GM04503 (cell line): ENCODE measurements at regions not wholly inside any gene's neighbourhood (a gene's known extent, or its start where the extent isn't known, plus 50 kb on each side); places are given as distances from the start of the nearest gene placed in this dataset.
"Not testable (repeated sequence)": the region's sequence is repeated elsewhere in the genome, so short reads cannot be mapped to it uniquely, and the experiment has no call there.

ENCODE experiments used
- DNase-seq: peaks from one replicate; pipeline ENCODE4 v3.0.0-alpha.2; 2012; ENCODE audit warnings: low read depth

- DNase-seq = no peak
Observed at GRCh38 chr6:126204598-126204997, 135.3 kb upstream of the CENPW start.

- DNase-seq = no peak
Observed at GRCh38 chr6:126206504-126207246, 133.2 kb upstream of the CENPW start.

- DNase-seq = no peak
Observed at GRCh38 chr6:126210398-126211075, 129.4 kb upstream of the CENPW start.

DNA sequence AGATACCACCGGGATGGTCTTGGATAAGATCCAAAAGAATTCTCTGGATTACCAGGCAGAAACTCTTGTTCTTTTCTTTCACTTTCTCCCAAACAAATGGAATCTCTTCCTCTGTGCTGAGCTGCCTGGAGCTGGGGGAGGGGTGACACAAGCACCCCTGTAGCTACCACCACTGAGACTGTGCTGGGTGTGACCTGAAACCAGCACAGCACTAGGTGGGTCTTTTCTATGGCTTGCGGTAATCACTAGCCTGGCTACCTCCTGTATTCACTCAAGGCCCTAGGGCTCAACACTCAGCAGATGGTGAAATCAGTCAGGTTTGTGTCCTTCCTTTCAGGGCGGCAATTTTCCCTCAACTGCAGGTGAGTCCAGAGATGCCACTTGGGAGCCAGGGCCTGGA, 122.4 kb upstream of the CENPW start:
- DNase-seq = no peak

- not testable (repeated sequence) for DNase-seq
Observed at GRCh38 chr6:126220901-126221300, 119.0 kb upstream of the CENPW start.

- no peak for DNase-seq
Observed at GRCh38 chr6:126227833-126228702, 111.8 kb upstream of the CENPW start.

DNA sequence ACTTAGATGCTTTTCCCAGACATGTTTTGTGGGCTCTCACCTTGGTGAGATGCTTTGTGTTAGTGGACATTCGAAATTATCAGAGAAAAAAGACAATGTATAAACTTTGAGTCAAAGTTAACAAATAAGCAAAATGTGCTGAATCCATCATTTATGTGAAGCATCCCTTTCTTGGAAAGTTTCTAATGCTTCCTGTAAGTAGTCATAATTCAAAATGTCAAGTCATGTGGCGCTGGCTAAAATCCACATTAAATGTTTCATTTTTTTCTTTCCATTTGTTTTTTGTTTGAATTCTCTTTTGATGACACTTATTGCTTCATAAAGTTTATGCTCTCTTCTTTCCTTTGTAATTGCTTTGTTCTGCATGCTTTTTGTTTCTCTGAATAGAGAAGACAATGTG, 107.2 kb upstream of the CENPW start:
- no peak for DNase-seq

GRCh38 chr6:126233192-126233591, 106.7 kb upstream of the CENPW start:
- DNase-seq = no peak

DNA sequence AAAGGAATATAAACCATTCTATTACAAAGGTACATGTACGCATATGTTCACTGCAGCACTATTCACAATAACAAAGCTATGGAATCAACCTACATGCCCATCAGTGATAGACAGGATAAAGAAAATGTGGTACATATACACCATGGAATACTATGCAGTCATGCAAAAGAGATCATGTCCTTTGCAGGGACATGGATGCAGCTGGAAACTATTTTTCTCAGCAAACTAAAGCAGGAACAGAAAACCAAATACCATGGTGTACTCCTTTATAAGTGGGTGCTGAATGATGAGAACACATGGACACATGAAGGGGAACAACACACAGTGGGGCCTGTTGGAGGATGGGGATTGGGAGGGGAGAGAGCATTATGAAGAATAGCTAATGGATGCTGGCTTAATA, 104.6 kb upstream of the CENPW start:
- no peak for DNase-seq

DNA sequence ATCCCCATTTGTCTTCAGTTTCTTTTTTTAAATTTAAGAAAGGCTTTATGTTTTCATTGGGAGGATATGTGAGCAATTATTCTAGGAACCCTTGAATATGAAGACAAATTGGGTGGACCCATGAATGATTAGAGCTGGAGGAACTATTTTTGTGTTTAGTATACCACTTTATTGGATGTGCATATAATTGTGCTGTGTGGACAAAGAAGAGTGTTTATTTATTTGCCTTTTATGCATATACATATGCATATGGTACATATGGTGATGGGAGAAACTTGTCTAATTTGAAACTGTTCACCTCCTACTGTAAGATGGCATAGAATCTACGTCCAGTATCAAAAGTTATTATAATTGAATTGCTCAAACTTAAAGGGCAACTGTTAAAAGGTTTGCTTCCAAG, 94.8 kb upstream of the CENPW start:
- DNase-seq = no peak

GRCh38 chr6:126252154-126252553, 87.8 kb upstream of the CENPW start:
- no peak for DNase-seq

DNA sequence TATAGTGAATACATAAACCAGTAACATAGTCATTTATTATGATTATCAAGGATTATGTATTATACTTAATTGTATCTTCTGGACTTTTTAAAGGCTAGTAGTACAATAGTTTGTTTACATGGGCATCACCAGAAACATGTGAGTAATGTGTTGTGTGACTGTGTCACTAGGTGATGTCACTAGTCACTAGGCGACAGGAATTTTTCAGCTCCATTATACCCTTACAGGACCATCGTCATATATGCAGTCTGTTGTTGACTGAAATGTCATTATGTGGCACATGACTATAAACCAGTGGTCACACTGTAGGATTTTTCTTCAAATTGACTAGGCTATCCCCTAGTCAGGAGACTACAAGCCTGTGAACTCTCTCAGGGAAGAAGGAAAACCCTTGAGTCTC, 86.5 kb upstream of the CENPW start:
- DNase-seq = no peak

DNA sequence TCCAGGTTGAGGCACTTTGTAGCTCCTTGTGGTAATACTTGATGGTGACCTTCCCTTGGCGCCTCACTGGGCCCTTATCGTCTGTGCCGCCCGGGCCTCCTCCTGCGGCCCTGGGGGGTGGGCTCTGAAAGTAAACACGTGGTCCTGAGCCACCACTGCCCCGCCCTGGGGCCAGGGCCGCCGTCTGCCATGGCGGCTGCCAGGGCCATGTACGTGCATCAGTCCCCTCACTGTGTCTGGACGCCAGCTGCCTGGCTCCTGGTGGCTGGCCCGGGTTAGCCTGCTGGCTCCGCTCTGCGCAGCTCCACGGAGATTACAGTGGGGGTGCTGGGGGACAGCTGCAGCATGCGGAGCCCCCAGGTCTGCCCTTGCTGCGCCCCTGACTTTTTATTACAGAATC, 81.8 kb upstream of the CENPW start:
- no peak for DNase-seq

DNA sequence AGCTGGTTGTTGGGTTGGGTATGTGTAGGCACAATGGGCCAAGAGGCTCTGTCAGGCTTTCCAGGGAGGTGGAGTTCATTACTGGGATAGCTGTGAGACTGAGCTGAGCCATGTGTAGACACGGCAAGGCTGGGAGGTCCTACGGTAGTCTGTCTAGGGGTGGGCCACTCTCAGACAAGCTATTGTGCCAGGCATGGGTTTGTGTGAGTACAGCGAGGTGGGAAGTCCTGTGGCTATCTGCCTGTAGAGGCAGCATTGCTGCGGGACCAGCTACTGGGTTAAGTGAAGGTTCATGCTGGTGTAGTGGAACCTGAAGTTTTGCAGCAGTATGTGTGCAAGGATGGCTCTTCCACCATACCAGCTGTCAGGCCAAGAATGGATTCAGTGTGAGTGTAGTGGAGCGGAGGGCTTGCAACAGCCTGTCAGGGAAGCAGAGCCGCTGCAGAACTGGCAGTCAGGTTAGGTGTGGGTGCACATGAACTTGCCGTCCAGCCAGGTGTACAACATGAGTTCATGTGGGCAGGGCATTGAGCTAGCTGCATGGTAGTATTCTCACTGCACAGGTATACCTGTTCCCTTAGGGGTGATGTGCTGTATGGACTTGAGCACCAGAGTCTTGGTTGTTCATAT, 78.0 kb upstream of the CENPW start:
- no peak for DNase-seq

GRCh38 chr6:126264265-126264664, 75.7 kb upstream of the CENPW start:
- no peak for DNase-seq

- DNase-seq = no peak
Observed at GRCh38 chr6:126266664-126267063, 73.3 kb upstream of the CENPW start.

DNA sequence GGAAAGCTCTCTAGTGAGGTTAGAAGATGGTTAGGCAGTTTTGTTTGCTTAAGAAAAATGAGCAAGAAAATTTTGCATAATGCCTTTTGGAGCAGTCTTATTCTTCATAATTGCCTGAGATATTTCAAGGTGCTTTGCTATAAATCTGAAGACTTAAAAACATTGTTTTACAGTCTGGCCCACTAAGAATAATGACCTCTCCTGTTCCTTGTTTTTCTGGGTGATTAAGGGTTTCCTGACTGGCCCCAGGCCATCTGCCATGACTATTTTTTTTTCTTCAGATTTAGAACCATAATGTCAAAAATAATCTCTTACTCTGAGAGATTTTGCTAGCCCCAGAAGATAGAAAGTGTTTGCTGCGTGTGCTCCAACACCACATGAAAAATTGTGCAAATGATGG, 72.3 kb upstream of the CENPW start:
- no peak for DNase-seq

DNA sequence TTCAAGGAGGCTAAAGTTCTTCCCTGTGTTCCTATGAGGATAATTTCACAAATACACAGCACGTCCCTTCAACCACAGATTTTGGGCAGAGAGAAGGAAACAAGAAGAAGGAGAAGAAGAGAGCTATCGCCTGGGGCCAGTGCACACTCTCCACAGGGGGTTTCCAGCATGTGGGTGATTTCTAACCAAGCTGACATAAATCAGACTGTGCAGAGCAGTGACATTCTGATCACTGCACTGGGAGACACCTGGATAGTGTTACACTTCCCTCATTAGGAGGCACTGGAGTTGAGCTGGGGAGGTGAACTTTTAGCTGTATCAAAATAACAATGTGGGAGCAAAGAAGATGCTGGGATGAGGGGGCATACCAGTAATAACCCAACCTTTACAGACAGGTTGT, 71.8 kb upstream of the CENPW start:
- no peak for DNase-seq

DNA sequence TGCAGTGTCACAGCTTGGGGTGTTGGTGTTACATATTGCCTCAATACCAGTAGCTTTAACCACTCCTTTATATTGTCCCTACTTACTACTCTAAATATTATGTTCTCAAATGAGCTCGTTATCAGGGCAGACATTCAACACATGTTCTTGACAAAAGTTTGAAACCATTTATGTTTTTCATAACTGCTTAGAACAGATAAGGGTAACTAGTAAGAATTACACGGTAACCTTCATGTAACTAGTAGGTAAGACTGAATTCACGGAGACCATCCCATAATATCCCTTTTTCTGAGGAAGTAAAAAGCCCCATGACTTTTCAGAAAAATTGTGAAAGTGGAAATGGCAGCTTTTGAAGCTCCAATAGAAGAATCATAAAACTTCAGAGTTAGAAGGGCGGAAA, 59.6 kb upstream of the CENPW start:
- DNase-seq = no peak

GRCh38 chr6:126285871-126286365, 54.0 kb upstream of the CENPW start:
- no peak for DNase-seq
